ENCODE measurements at regions not wholly inside any gene's neighbourhood (a gene's known extent, or its start where the extent isn't known, plus 50 kb on each side); places are given as distances from the start of the nearest gene placed in this dataset.

- no peak for ATAC-seq
These were observed 549.5 kb upstream of the ACTRT1 start for GRCh38 chrX:128601706-128602105.

GRCh38 chrX:128599632-128600031 is 547.4 kb upstream of the ACTRT1 start:
- no peak for ATAC-seq

DNA sequence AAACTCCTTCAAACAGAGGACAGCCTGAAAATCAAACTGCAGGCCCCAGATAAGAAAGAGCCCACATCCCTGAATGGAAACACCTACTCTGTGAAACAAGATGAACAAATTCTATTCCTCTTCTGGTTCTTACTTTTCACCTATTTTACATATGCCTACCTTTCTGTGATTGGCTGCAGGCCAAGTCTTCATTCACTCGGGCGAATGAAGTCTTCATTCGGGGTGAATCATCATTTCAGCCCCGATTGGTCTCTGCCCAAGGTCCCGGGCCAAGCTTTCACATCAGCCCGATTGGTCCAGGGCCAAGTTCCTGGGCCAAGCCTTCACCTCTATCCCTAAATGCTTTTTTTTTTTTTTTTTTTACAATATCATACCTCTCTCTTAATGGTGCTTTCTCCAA is 529.8 kb upstream of the ACTRT1 start:
- no peak for ATAC-seq

- ATAC-seq = no peak
These were observed 529.4 kb upstream of the ACTRT1 start for GRCh38 chrX:128581615-128582014.

DNA sequence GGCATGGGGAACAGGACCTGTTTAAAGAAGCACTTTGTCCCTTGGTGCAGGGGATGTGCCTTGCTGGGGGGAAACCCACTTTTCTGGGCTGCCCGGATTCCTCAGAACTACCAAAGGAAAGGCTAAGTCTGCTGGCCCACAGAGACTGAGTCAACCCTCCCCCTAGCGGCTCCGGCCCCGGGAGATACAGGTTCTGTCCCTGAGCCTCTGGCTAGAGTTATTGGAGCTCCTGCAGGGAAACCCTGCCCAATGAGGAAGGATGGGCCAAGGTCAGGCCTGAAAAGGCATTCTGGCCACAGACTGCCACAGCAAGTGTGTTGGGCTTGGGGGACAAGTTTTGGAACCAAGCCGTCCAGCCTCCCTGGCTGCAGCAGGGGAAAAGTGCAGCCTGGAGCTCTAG is 490.9 kb upstream of the ACTRT1 start:
- ATAC-seq = no peak

GRCh38 chrX:128518508-128518907 is 466.3 kb upstream of the ACTRT1 start:
- peak; percentile 68 for ATAC-seq

- ATAC-seq = no peak
These were observed 465.5 kb upstream of the ACTRT1 start for GRCh38 chrX:128517691-128518090.

- ATAC-seq = no peak
These were observed 452.3 kb upstream of the ACTRT1 start for GRCh38 chrX:128504496-128504895.

GRCh38 chrX:128464116-128464515 is 411.9 kb upstream of the ACTRT1 start:
- ATAC-seq = peak; percentile 90

- no peak for ATAC-seq
These were observed 408.6 kb upstream of the ACTRT1 start for GRCh38 chrX:128460835-128461234.

DNA sequence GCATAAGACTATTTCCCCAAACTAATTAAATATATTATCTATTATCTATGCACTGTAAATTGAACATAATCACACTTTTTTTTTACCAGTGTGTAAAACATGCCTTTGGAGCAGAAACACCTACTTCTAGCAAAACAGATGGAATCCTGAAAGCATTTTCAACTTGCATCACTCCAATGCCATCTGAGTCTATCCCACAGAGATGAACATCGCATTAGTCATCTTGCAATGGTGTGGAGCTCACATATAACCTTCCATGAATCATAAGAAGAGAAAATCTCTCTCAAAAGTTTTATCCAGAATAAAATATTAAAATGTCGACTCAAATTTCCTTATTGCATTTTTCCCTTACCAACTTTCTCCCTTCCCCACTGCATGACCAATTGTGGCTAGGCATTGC is 406.7 kb upstream of the ACTRT1 start:
- ATAC-seq = peak; percentile 60

DNA sequence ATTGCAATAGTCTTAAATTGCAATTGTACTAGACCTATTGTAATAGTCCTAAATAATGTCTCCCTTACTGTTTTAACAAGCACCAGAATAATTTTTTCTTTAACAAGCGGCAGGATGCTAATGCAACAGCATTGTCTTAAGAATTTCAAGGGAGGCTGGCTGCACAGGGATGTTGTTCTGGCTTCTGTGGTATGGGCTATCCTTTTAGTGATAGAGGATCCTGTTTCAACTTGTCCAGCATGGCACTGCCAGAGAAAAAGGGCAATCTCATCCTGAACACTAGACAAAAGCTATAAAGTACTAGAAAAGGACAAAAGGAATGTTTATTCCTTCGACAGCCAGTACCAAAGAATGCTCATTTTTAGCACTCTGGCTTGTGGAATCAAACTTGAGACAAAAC is 405.5 kb upstream of the ACTRT1 start:
- ATAC-seq = no peak

DNA sequence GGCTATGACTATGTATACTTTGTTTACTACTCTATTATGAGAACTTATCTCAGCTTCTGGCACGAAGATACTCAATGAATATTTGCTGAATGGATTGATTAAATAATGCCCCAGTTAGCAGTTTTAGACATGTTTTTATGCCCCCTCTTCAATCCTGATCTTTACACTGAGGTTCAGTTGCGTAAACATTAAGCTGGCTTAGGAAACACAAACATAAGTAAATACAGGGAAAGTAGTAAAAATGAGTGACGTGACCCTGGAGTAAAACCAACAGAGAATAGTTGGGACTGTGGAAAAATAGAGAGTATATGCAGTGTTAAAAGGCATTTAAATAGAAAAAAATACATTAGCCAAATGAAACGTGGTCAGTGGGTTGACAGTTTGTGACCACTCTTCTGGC is 387.0 kb upstream of the ACTRT1 start:
- no peak for ATAC-seq

GRCh38 chrX:128438082-128438481 is 385.9 kb upstream of the ACTRT1 start:
- ATAC-seq = no peak

GRCh38 chrX:128436397-128437103 is 384.3 kb upstream of the ACTRT1 start:
- ATAC-seq = peak; percentile 60

GRCh38 chrX:128425546-128425945 is 373.3 kb upstream of the ACTRT1 start:
- no peak for ATAC-seq

DNA sequence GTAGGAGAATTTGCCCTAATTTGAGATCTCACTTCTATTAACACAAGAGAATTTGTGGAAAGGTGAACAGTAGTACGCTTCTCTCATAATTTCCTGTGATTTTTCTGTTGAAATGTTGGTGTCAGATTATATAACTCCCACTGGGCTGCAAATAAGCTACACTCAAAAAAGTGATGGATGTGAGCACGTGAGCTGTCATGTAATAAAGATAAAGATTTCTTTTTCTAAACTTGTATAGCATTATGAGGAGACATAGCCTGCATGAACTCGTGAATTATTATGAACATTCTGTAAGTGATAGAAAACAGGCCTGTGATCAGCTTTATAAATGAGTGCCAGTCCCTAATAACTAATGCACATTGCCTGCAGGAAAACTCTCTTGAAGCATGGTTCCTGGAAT is 356.6 kb upstream of the ACTRT1 start:
- no peak for ATAC-seq

DNA sequence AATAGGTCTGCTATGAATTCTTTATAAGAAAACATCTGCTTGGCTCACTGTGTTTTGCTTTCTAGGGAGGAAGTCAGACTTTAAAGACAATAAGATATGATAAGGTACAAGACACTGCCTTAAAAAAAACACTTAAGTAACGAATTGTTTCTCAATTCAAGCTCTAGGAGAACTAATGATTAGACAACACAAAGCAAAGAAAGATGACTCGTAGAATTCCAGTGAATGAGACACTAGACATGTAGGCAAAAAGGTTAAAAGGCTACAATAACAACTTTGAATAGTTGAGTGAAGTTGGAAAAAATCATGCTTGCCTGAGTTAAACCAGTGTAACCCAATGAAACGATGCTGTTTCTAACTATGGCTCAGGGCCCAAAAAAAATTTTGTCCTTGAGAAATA is 344.4 kb upstream of the ACTRT1 start:
- ATAC-seq = no peak

- peak; percentile 96 for ATAC-seq
These were observed 331.6 kb upstream of the ACTRT1 start for GRCh38 chrX:128383846-128384245.

DNA sequence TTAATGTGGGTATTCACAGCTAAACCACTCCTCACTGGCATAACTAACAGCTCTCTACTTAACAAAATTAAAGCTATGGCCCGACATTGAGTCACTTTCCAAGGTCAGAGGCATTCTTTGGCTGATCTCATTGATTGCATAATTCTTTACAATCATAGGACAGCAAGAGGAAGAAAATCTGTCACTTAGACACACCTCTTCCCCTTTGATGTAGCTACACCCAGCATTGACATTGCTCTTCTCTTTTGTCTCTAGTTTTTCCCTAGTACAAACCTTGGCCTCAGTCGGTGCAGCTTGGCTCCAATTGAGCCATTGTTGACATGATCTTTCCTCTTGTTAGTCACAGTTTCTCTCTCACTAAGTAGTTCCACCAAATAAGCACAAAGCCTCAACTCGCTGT is 313.3 kb upstream of the ACTRT1 start:
- peak; percentile 97 for ATAC-seq

- ATAC-seq = no peak
These were observed 283.5 kb upstream of the ACTRT1 start for GRCh38 chrX:128335671-128336070.

DNA sequence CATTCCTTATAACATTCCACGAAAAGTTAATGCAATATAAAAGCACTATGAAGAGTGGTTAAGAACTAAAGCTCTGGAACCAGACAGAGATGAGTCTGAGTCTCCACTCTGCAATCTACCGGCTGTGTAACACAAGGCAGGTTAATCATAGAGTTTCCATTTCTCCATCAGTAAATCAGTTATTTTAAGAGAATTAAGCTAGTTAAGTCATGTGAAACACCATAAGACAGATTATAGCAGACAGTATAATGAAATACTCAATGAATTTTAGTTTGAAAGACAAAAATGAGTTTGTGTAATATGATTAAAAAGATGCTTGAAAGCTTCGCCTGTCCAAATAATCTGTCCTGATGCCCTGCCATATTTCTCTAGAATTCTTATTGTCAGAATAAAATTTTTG is 282.6 kb upstream of the ACTRT1 start:
- no peak for ATAC-seq

DNA sequence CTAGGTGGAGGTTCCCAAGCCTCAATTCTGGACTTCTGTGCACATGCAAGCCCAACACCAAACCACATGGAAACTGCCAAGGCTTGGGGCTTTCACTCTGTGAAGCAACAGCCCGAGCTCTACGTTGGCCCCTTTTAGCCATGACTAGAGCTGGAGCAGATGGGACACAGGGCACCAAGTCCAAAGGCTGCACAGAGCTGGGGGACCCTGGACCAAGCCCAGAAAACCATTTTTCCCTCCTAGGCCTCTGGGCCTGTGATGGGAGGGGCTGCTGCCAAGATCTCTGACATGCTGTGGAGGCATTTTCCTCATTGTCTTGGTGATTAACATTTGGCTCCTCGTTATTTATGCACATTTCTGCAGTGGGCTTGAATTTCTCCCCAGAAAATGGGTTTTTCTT is 258.7 kb upstream of the ACTRT1 start:
- no peak for ATAC-seq

DNA sequence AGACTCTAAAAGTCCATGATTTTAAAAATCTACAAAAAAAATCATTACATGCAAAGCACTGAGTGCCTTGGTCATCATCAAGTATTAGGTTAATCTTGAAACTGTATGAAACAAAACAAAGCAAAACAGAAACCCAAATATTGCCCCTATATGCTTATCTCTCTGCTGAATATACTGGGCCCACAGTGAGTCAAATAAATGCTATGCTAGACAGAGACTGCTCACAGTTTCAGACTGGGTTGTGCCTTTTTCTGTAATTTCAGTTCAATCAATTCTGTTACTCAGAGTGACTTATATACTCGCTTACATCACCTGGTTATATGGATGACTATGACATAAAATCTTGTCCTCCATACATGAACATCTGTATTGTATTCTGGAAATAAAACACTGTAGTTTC is 257.1 kb upstream of the ACTRT1 start:
- no peak for ATAC-seq

GRCh38 chrX:128294198-128294597 is 242.0 kb upstream of the ACTRT1 start:
- ATAC-seq = no peak

All from esophagus mucosa (tissue), 1 donor.